Breast epithelium (tissue), 4 donors: ENCODE measurements at regions not wholly inside any gene's neighbourhood (a gene's known extent, or its start where the extent isn't known, plus 50 kb on each side); places are given as distances from the start of the nearest gene placed in this dataset.

Experiments used
- DNase-seq, 2 donors: peaks; one replicate each; pipeline ENCODE4 v3.0.0-alpha.2; 2019; ENCODE audit warnings: low spot score in 2 of 2
- H3K27ac ChIP-seq, 2 donors: fragments of 200-600 bp; sonication (generic) in 1 of 2; one replicate each; pipeline ENCODE4 v1.5.1; 2016 to 2019; ENCODE audit warnings: mild to moderate bottlenecking in 1 of 2
- H3K27me3 ChIP-seq, 2 donors: fragments of 200-600 bp; sonication (generic) in 1 of 2; one replicate each; pipeline versions ENCODE4 v1.5.1 to v1.6.0; 2017 to 2019; ENCODE audit warnings: control low read depth in 1 of 2, mild to moderate bottlenecking in 1 of 2
- H3K36me3 ChIP-seq: fragments of 200-600 bp; one replicate; pipeline ENCODE4 v1.5.1; 2019
- H3K4me1 ChIP-seq, 2 donors: fragments of 200-600 bp; sonication (generic); one replicate each; pipeline ENCODE4 v1.5.1; 2016 to 2019; ENCODE audit warnings: control low read depth in 1 of 2
- H3K4me3 ChIP-seq, 3 donors: fragments of 200-600 bp; sonication (generic); 1 replicate in 2 of 3; 2 replicates in 1 of 3; pipeline ENCODE4 v1.5.1; 2016 to 2019; ENCODE audit warnings: mild to moderate bottlenecking in 3 of 3, moderate library complexity in 2 of 3
- H3K9me3 ChIP-seq, 2 donors: fragments of 200-600 bp; sonication (generic) in 1 of 2; one replicate each; pipeline ENCODE4 v1.5.1; 2016 to 2019; ENCODE audit warnings: control low read depth in 1 of 2
- POLR2A ChIP-seq: fragments of 450-650 bp; IDR thresholded peaks from one replicate; pipeline ENCODE4 v1.6.1; 2016; ENCODE audit warnings: antibody characterized with exemption, mild to moderate bottlenecking, moderate library complexity
- POLR2AphosphoS5 ChIP-seq, 3 donors: sonication (generic); formaldehyde crosslinking; IDR thresholded peaks; one replicate each; pipeline ENCODE4 v1.6.1; 2017; ENCODE audit warnings: antibody characterized with exemption in 3 of 3
- intact Hi-C: fragments of 100-400 bp; cut with DNase I; formaldehyde crosslinking; loops from one replicate; pipeline ENCODE4 v1.15.1; 2023; ENCODE audit warnings: low total_unique reads
- TF ChIP-seq, protein P1 (sequence below), 3 donors: fragments of 450-650 bp; IDR thresholded peaks; one replicate each; pipeline ENCODE4 v1.5.1; 2016 to 2017; ENCODE audit warnings: antibody characterized with exemption in 3 of 3, mild to moderate bottlenecking in 3 of 3, moderate library complexity in 3 of 3

DNA sequence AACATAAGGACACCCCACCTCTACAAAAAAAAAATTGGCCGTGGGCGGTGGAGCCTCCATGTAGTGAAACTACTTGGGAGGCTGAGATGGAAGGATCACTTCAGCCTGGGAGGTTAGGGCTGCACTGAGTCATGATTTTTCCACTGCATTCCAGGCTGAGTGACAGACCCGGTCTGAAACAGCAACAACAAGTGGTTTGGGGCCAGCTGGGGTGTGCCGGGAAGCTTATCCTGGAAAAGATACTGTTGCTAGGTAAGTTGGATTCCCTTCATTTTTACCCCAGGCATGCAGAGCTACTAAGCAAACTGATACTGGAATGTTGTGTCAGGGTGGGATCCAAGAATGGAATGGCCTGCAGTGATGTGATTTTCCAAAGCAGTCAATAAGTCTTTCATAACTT is 57.0 kb downstream of the XAGE2 start:
- Histone ChIP-seq H3K27ac (no peak overlapping the region), H3K4me1 (no peaks in the 10 kb centered on the region), H3K36me3 (no peaks in the 10 kb centered on the region), H3K9me3 (no peaks in the 10 kb centered on the region), H3K4me3 (no peak overlapping the region), H3K27me3 (peaks cover 0 to 44% of the 10 kb centered on the region in 2 donors)
- intact Hi-C loops, result no loop called here
- DNase-seq, result no peak
- TF ChIP-seq, protein P1, sequence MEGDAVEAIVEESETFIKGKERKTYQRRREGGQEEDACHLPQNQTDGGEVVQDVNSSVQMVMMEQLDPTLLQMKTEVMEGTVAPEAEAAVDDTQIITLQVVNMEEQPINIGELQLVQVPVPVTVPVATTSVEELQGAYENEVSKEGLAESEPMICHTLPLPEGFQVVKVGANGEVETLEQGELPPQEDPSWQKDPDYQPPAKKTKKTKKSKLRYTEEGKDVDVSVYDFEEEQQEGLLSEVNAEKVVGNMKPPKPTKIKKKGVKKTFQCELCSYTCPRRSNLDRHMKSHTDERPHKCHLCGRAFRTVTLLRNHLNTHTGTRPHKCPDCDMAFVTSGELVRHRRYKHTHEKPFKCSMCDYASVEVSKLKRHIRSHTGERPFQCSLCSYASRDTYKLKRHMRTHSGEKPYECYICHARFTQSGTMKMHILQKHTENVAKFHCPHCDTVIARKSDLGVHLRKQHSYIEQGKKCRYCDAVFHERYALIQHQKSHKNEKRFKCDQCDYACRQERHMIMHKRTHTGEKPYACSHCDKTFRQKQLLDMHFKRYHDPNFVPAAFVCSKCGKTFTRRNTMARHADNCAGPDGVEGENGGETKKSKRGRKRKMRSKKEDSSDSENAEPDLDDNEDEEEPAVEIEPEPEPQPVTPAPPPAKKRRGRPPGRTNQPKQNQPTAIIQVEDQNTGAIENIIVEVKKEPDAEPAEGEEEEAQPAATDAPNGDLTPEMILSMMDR (IDR thresholded peaks at IDR 0.05), result no peak
- no peak for TF ChIP-seq POLR2AphosphoS5 (IDR thresholded peaks at IDR 0.05)
- TF ChIP-seq POLR2A, result no peak

DNA sequence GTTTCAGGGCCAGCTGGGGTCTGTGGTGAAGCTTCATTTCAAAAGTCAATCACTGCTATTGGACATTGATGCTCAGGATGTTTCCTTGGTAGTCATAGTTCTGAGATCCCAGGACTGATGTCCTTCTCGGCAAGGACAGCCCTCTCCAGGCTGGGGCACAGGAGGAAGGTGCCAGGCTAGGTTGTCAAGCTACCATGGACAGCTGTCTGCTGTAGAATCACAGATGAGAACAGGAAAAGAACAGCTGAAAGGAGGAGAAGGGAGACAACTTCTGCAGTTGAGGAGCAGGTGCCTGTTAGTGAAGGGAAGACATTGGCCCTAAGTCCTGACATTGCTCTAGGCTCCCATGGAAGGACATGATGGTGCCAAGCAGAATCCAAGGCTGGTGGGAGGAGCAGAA is 58.0 kb downstream of the XAGE2 start:
- H3K4me3 ChIP-seq, result no peak overlapping the region
- H3K27ac ChIP-seq, result no peak overlapping the region
- TF ChIP-seq POLR2AphosphoS5 (IDR thresholded peaks at IDR 0.05) (no peak), POLR2A (no peak)
- TF ChIP-seq, protein P1 (IDR thresholded peaks at IDR 0.05), result no peak
- H3K27me3 ChIP-seq, result peaks cover 0 to 48% of the 10 kb centered on the region in 2 donors
- H3K36me3 ChIP-seq, result no peaks in the 10 kb centered on the region
- intact Hi-C loops, result no loop called here
- DNase-seq, result no peak
- H3K9me3 ChIP-seq, result no peaks in the 10 kb centered on the region
- H3K4me1 ChIP-seq, result no peaks in the 10 kb centered on the region

DNA sequence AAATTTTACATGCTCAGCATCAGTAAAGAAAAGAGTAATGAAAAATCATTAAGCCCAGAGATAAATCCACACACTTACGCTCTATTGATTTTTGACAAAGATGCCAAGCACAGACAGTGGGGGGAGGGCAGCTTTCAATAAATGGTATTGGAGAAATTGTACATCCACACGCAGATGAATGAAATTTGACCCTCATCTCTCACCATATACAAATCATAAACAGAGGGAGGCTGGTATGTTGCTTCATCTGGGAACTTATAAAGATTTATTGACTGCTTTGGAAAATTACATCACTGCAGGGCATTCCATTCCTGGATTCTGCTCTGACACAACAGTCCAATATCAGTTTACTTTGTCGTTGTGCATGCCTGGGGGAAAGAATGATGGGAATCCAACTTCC is 58.4 kb upstream of the XAGE1A start:
- Histone ChIP-seq H3K9me3 (no peaks in the 10 kb centered on the region), H3K4me1 (no peaks in the 10 kb centered on the region), H3K27me3 (peaks cover 0 to 50% of the 10 kb centered on the region in 2 donors), H3K4me3 (no peak overlapping the region), H3K27ac (no peak overlapping the region), H3K36me3 (no peaks in the 10 kb centered on the region)
- intact Hi-C loops, result no loop called here
- DNase-seq, result no peak
- TF ChIP-seq POLR2A (no peak), POLR2AphosphoS5 (IDR thresholded peaks at IDR 0.05) (no peak)
- TF ChIP-seq, protein P1 (IDR thresholded peaks at IDR 0.05), result no peak
